Occipital lobe (tissue), 1 donor: ENCODE measurements at regions not wholly inside any gene's neighbourhood (a gene's known extent, or its start where the extent isn't known, plus 50 kb on each side); places are given as distances from the start of the nearest gene placed in this dataset.

Source experiments
- DNase-seq: peaks from one replicate; lab custom pipeline; 2025; lab: John Stamatoyannopoulos, UW

DNA sequence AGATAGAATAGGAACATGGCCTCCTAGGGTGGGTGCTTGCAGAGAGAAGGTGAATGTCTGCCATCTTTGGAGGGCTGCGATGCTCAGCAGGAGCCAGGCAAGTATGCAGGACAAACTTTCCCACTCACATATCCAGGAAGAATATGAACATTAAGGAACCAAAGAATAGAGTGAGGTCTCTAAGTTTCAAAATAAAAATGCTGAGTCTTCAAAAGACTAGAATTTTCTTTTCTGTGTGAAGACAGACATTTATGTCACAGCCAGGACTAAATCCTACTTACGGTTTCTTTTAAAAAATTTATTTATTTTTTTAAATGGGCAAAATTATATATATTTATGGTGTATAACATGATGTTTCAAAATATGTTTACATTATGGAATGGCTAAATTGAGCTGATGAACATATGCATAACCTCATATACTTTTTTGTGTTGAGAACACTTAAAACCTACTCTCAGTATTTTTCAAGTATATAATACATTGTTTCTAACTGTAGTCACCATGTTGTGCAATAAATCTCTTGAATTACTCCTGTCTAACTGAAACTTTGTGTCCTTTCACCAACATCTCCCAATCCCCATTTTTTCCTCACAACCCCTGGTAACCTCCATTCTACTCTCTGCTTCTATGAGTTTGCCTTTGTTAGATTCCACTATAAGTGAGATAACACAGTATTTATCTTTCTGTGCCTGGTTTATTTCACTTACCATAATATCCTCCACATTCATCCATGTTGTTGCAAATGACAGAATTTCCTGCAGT lies 177.8 kb upstream of the HAND2 start:
- DNase-seq, result no peak

DNA sequence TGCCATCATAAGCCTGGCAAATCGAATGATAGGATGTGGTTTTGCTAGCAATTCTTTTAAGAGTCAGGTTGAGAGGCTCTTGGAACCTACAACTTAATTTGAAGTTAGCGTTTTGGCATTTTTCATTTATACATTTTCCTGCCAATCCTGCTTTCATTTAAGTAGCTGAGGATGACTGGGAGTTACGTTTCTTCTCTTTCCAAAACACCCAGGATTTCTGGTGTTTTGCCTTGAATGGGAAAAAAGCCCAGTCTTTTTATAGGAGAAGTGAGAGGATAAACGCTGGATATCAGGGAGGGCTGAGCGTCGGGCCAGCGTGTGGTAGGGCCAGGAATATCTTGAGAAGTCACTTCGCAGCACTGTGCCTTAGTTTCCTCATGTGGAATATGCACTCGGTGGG lies 174.2 kb upstream of the HAND2 start:
- no peak for DNase-seq

DNA sequence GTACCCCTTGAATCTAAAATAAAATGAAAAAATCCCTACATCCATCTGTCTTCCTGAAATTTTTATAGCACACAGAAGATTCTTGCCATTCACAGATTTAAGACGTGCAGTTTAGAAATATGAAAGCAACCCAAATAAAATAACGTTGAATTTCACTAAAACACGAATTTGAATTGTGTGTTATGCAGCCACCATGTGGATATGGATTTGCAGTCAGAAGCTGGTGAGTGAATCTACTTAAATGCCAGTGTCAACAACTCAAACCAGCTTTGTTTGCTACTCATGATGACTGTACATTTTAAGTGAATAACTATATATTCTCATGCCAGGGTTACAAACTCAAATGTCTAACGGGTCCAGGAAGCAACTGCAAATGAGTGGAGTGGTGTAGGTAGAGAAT lies 173.0 kb upstream of the HAND2 start:
- DNase-seq, result no peak

DNA sequence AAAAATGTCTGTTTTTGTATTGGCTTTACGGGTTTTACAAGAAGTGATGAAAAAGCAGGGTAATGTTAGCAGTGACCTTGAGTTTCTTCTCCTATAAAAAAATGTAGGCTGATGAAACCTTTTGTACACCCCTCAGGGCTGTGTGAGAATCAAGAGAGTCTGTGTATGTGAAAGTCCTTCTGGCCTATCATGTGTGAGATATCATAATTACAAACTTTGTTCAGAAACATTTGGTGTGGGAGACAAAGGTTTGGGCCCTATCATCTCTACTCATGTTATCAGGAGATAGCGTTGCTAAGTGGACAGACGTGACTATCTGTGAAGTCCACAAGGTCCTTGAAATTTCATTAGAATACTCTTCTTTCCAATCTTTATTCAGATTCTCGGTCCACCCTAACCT lies 170.6 kb upstream of the HAND2 start:
- DNase-seq, result no peak

DNA sequence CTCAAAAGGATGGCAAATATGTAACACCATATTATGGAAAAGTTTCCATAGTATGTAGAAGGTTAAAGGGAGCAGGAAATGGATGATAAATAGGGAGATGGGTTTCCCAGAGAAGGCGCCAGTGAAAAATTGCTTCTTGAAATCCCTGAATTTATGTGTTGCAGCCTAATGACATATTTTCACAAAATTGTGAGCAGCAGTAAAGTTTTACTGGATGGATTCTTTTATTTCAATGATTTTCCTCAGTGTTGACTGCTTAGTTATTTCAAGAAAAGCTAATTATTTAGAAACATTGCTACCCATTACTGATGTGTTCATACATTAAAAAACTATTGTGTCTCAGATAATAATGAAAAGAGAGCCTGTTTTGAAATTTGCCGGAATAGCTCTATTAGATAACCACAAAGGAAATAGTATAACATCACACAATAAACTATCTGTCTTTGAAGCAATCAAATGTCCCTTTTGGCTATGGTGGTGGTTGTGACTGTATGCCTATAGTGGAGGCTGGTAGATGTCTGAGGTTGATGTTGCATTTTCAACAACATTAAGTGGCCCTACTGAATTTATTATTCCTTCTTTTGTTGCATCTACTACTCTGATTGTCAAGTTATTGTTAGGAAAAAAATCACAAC lies 169.9 kb upstream of the HAND2 start:
- DNase-seq, result no peak

DNA sequence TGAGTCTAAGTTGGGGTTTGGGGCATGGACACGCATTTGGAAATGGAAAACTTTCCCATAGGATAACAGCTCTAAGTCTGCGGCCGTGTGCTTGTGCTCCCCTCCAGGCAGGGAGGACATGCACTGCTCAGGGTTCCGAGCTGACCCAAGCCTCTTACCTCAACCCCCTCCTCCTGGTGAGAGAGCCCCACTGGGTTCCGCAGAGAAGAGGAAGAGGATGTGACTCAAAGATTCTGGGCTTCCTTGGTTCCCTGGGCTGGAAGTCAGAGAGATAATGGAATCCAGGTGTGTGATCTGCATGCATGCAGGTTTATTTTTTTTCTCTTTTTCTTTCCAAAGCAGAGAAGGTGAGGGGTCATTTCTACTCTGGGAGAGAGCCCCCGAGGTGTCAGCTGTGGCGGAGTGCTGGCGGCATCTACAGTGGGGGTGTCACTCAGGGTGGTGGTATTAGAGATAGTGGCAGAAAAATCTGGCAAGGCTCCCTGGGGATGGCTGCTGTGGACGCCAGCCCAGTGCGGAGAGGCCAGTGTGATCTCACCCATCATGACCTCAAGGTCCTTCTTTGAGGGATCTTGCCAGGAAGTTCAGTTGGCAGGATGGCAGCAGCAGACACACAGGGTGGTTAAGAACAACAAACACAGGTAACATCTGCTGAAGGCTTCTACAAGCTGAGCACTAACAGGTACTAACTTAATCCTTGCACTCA lies 168.7 kb upstream of the HAND2 start:
- DNase-seq, result no peak

DNA sequence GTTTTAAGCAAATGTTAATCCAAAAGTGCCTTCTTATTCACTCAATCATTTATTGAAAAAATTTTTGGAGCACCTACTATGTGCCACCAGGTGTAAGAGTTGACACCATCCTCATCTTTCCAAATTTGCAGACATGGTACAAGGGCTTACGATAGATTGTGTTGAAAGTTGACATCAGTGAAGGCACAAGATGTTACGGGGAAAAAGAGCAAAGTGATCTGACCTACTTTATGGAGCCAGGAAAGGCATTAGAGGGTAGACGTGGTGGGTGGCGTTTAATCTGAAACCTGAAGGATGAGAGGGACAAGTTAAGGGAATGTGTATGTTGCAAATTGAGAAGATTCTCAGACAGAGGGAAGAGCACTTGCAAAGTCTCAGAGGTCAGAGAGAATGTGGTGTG lies 167.8 kb upstream of the HAND2 start:
- no peak for DNase-seq

DNA sequence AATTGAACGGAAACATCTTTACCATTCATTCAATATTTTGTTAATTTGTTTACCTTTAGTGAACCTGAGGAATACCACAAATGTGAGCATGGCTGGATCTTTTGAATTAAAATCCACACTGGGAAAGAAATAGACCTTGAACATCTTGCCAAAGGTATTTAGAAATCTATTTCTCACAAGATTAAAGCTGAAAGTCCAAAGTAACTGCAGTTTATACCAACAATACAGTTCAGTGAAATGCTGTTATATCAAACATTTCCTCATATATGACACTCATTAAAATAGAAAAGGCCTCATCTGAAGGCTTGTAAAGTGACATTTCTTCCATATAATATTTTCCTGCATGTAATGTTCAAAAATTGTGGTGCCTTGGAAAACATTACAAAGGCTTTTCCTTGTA lies 166.5 kb upstream of the HAND2 start:
- no peak for DNase-seq

DNA sequence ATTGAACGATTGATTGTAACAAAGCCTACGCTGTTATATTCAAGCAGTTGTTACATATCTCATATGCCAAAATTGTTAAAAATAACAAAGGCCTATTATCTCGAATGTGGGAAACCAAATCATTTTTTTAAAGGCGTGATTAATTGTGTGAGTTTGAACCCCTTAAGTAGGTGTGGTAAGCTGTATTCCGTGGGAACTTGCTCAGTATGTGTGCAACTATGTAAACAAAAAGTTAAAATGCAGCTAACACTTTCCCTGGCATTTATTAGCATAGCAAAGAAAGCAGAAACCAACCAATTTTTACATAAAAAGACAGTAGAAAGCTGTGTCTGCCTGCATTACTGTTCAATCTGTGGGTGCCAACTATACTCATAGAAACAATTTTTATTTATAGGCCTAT lies 166.0 kb upstream of the HAND2 start:
- DNase-seq, result no peak

DNA sequence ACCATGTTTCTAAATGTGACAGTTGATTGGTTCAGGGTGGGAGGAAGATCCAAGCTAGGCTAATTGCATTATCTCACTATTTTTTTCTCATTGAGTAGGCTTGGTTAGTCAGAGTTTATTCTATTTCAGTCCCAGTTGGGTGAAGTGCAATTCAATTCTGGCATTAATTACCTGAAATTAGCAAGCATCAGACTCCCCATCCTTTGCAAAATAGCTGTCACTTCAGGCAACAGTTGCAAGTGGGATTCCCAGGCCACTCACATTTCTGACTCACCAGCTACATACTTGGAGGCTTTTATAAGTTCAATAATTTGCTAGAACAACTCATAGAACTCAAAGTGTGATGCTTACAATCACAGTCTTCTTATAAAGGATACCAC lies 155.8 kb upstream of the HAND2 start:
- DNase-seq, result no peak

DNA sequence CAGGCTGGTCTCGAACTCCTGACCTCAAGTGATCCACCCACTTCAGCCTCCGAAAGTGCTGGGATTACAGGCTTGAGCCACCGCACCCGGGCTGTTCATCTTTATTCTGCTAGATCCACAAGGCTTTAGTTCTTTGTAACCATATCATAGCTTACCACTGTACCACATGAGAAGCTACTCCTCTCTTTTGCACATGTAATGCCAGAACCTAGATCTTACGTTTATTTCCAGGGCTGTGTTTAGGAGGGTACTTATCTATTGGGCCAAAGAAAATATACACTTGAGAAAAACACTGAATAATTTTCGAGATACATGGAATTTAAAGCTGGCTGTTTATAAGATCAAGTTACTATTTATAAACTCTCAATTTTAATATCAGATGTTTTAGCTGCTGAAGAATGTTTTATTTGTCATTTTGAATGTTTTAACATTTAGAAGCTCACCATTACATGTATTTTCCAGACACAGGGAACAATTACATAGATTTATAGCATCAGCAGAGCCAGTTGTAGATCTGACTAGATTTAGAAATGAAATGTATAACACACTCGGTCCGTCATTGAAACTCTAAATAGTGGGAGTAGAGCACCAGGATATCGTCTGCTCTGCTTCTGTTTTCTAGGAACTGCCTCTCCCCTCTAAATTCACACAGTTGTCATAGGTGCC lies 155.3 kb upstream of the HAND2 start:
- DNase-seq, result no peak

DNA sequence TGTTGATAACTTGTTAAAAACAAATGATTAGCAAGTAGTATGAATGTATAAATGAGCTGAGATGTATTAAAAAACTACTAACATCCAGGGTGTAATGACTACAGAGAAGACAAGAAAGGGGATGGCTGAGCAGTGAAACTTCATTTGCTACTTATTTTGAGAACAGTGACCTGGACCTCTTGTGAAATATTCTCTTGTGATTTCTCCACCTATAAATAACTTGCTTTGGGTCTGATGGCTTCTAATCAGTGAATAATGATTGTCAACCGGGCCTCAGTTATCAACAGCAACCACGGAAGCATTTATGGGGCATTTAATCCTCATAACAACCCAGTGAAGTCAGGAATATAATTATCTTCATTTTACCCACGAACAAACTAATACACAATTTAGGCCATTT lies 154.2 kb upstream of the HAND2 start:
- DNase-seq, result no peak

DNA sequence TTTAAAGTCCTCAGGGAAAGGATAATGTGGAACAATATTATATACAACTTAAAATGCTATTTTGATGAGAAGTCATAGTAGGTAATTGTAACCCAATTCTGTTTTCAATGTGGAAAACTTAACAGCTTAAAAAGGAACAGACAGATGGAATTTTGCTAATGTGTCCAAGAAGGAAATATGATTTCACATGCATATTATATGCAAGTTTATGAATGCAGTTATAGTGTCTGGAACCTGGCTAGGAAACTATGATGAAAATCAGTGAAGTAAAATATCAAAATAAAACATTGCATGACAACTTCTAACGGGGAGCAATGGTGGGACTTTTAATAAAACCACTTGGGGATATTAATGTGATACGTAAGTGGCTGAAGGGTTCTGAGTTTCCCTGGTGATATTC lies 152.6 kb upstream of the HAND2 start:
- no peak for DNase-seq

DNA sequence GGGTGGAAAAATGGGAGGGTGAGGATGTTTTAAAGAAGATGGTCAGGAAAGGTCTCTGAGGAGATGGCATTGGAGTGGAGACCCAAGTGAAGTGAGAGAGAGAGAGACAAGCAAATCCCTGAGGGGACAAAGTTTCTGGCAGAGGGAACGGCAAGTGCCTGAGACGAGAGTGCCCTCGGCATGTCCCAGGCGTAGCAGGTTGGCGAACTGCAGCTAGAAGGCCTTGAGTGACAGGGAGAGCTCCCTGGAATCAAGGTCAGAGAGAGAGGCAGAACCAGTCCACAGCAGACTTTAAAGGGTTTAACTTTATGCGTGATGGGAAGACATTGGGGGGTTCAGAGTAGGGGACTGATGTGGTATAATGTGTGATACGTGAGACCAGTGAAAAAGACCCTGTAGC lies 150.2 kb upstream of the HAND2 start:
- DNase-seq, result no peak

DNA sequence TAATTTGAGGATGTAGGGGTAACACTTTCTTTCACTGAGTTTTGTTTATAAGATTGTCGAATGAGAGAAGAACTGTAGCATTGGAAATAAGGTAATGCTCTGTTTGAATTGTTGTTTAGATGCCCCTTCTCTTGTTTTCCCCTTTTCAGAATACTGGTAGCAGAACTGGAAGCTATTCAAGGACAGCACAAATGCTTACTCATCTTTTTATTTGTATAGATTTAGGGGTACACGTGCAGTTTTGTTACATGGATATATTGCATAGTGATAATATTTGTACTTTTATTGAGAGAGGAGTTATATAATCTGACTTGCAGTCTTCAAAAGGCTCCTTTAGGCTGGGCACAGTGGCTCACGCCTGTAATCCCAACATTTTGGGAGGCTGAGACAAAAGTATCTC lies 145.4 kb upstream of the HAND2 start:
- DNase-seq, result no peak

DNA sequence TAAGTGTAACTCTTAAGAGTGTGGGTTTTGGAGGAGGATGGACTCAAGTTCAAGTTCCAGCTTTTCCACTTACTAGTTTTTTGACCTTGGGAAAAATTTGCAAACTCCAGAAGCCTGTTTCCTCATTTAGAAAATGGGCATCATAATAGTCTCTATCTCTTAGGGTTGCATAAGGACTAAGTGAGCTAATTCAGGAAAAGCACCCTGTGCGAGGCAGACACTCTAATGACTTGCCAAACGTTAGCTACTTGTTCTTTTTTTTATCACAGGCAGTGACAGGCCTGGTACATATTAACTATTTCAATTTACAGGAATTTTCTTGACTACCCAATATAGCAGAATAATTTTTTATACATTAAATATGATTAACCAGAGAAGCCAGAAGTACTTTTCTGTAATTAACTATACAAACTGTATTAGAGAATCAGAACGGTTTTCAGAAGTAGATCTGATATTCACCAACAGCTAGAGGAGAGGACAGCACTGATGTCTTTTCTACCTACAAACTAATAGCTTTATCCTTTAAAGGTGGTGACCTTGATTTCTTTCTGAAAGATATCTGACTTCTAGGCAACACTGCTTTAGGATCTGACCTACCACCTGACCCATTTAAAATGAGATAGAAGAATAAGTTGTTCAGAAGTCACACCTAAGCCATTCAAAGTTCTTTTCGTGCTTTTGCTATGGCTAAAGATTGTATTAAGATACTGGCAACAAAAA lies 139.6 kb upstream of the HAND2 start:
- no peak for DNase-seq

DNA sequence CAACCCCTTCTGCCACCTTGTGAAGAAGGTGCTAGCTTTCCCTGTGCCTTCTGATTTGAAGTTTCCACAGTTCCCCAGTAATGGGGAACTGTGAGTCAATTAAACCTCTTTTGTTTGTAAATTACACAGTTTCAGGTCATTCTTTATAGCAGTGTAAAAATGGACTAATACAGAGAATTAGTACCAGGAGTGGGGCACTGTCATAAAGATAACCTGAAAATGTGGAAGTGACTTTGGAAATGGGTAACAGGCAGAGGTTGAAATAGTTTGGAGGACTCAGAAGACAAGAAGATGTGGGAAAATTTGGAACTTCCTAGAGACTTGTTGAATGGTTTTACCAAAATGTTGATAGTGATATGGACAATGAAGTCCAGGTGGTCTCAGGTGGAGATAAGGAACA lies 131.0 kb upstream of the HAND2 start:
- DNase-seq, result no peak

DNA sequence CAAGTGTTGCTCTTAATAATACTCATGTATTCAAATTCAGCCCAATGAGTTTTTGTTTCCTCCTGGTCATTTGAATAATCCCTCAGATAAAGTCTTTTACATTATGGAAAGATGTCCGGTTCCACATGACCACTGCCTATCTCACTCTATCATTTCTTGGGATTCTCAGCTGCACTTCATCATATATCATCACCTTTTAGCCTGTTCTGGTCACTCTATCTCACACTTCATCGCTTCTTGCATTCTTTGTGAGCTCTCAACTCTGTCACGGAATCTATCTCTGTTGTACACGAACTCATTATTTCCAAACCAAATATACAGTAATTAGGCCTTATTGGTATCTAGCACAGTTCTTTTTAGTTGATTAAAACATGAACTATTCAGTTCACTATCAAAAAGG lies 126.9 kb upstream of the HAND2 start:
- no peak for DNase-seq

DNA sequence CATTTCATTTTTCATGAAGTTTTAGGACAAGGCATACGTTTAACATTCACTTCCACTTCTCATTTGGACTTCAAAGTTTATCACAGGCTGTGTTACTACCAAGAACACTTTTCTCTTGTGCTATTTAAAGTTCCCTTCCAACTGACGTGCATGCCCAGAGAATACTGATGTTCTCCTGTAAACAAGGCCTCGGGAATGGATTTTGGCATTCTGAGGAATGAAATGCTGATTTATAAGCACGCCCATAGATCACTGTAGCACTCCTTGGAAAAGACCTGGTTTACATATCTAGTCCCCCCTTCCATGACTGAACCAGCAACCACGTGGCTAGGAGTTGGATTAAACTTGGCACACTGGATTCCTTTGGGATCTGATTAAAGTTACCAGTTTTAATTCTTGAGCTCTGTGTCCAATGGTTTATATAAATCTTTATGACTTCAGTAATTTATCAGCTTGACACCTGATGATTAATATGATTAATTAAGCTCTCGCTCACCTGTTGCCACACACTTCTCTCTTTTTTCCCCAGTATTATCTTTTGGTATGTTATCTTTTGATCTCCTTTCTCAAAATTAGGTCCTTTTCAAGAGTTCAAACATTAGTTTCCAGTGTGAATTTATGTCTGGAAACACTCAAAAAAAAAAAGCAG lies 122.4 kb upstream of the HAND2 start:
- no peak for DNase-seq

DNA sequence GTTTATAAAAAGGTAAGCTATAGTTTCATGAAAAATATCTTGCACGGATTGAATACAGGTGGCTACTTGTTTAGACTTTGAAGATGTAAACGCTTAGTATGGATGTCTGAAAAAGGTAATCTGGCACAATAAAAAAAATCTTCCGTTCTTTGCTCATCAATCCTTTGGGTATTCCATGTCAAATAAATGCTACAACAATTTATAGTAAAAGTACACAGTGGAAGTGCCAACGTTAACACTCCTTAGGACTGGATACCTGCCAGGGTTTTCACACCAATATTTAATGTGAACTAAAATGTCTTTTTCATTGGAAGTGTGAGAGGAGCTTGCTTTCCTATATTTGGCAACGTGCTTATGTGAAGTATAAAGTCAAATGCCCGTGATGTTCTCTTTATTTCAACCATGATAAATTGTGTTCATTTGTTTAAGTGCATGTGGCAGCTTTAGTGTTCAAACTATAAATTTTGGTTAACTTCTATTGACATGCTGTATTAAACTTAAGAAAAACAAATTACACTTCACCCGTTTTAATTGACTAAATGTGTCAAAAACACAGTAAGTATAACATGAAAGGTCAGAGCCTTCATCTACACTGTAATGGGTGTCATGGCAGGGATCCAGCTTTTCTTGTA lies 121.7 kb upstream of the HAND2 start:
- no peak for DNase-seq

DNA sequence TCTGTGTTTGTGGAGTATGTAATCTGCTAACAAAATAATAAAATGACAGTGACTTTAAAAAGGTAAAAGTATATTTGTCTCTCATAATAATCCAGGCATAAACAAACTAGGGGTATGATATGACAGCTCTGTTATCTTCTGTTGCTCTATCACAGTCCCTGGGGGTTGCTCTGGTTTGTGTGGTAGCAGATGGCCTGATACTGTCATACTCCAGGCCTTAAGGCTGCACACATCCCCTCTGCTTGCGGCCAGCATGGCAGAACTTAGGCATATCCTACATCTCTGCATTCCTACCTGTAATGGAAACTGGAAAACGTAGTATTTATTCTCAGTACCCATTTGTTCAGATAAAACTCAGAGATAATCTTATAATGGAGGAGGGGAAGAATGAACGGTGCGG lies 117.9 kb upstream of the HAND2 start:
- DNase-seq, result no peak
